DOHH2 (cell line): ENCODE measurements at regions not wholly inside any gene's neighbourhood (a gene's known extent, or its start where the extent isn't known, plus 50 kb on each side); places are given as distances from the start of the nearest gene placed in this dataset.
"Not testable (repeated sequence)": the region's sequence is repeated elsewhere in the genome, so short reads cannot be mapped to it uniquely, and the experiment has no call there.

Experiments used
- EZH2phosphoT487 ChIP-seq: fragments of 200-600 bp; sonication (generic); IDR thresholded peaks from 2 replicates; pipeline ENCODE4 v1.6.1; 2017; ENCODE audit warnings: borderline replicate concordance, mild to moderate bottlenecking, antibody characterized with exemption, low read length, moderate library complexity, mixed read lengths
- TF ChIP-seq, protein P1 (sequence below): fragments of 200-600 bp; sonication (generic); IDR thresholded peaks from one replicate; pipeline ENCODE4 v1.5.1; 2014; ENCODE audit warnings: antibody characterized with exemption, mild to moderate bottlenecking, low read depth, low read length; ENCODE audit not compliant: poor library complexity, severe bottlenecking

DNA sequence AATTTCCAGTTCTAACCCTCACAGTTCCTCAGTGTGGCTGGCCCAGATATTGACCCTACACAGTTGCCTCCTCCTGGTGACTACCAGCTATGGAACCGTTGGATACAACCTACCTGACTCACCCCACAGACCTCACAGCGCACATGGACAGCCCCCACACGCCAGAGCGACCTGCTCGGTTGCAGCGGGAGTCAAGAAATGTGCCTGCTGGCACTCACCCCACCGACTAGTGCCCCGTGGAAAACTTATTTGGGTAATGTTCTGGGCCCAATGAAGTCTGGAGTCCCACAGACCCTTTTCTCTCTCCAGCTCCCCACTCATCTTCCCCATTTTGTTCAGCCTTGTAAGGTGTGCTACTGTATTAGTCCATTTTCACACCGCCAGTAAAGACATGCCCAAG, 2770.8 kb downstream of the RPIA start:
- TF ChIP-seq, protein P1, sequence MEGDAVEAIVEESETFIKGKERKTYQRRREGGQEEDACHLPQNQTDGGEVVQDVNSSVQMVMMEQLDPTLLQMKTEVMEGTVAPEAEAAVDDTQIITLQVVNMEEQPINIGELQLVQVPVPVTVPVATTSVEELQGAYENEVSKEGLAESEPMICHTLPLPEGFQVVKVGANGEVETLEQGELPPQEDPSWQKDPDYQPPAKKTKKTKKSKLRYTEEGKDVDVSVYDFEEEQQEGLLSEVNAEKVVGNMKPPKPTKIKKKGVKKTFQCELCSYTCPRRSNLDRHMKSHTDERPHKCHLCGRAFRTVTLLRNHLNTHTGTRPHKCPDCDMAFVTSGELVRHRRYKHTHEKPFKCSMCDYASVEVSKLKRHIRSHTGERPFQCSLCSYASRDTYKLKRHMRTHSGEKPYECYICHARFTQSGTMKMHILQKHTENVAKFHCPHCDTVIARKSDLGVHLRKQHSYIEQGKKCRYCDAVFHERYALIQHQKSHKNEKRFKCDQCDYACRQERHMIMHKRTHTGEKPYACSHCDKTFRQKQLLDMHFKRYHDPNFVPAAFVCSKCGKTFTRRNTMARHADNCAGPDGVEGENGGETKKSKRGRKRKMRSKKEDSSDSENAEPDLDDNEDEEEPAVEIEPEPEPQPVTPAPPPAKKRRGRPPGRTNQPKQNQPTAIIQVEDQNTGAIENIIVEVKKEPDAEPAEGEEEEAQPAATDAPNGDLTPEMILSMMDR: not testable (repeated sequence)
- TF ChIP-seq EZH2phosphoT487: not testable (repeated sequence)
